Ovary (tissue), 3 donors: ENCODE measurements at regions not wholly inside any gene's neighbourhood (a gene's known extent, or its start where the extent isn't known, plus 50 kb on each side); places are given as distances from the start of the nearest gene placed in this dataset.

Experiments used
- CTCF ChIP-seq, 3 donors: fragments of 450-650 bp in 2 of 3; fragments of 200-600 bp in 1 of 3; IDR thresholded peaks; one replicate each; pipeline versions ENCODE4 v1.5.1 to v1.8.0; 2016 to 2022; ENCODE audit warnings: antibody characterized with exemption in 3 of 3, mild to moderate bottlenecking in 1 of 3
- POLR2A ChIP-seq: fragments of 450-650 bp; IDR thresholded peaks from one replicate; pipeline ENCODE4 v1.6.1; 2017; ENCODE audit warnings: antibody characterized with exemption, mild to moderate bottlenecking, moderate library complexity
- donor health status: DM: no; HTN: no; CAD: no.

- TF ChIP-seq CTCF (IDR thresholded peaks at IDR 0.05) (no peak), POLR2A (no peak)
These were observed 495.3 kb upstream of the RASGRP1 start for GRCh38 chr15:39059917-39060316.
